ENCODE measurements at regions not wholly inside any gene's neighbourhood (a gene's known extent, or its start where the extent isn't known, plus 50 kb on each side); places are given as distances from the start of the nearest gene placed in this dataset.

GRCh38 chr1:57678138-57678537, 254.3 kb upstream of the DAB1 start:
- TF ChIP-seq POLR2AphosphoS5 (IDR thresholded peaks at IDR 0.05; ENCODE audit: low read depth, low read length) (no peak), TAF1 (IDR thresholded peaks at IDR 0.05; ENCODE audit: borderline replicate concordance, insufficient read depth, low read length) (no peak), REST (IDR thresholded peaks at IDR 0.05; ENCODE audit: insufficient read depth in 1 of 2, low read depth in 2 of 2, low read length in 2 of 2) (no peak), SIN3A (IDR thresholded peaks at IDR 0.05; ENCODE audit: borderline replicate concordance, insufficient read depth, low read length) (no peak)
